HUES48 (cell line): ENCODE measurements at regions not wholly inside any gene's neighbourhood (a gene's known extent, or its start where the extent isn't known, plus 50 kb on each side); places are given as distances from the start of the nearest gene placed in this dataset.

Source experiments
- H3K27ac ChIP-seq: one replicate; pipeline ENCODE4 v1.7.0; 2013; ENCODE audit warnings: low read depth, low read length, inconsistent platforms
- H3K27me3 ChIP-seq: 2 replicates; pipeline ENCODE4 v1.6.1; 2013; ENCODE audit warnings: mild to moderate bottlenecking, low read length; ENCODE audit not compliant: control insufficient read depth, insufficient read depth
- H3K36me3 ChIP-seq: 2 replicates; pipeline ENCODE4 v1.6.1; 2013; ENCODE audit warnings: low read length; ENCODE audit not compliant: control insufficient read depth, insufficient read depth
- H3K4me1 ChIP-seq: 2 replicates; pipeline ENCODE4 v1.6.1; 2013; ENCODE audit warnings: mild to moderate bottlenecking, low read length; ENCODE audit not compliant: control insufficient read depth, insufficient read depth
- H3K4me3 ChIP-seq: 2 replicates; pipeline ENCODE4 v1.5.1; 2013; ENCODE audit warnings: mild to moderate bottlenecking, low read depth, low read length
- H3K9ac ChIP-seq: 2 replicates; pipeline ENCODE4 v1.6.1; 2013; ENCODE audit warnings: mild to moderate bottlenecking, low read depth, low read length, moderate library complexity
- H3K9me3 ChIP-seq: 2 replicates; pipeline ENCODE4 v1.6.1; 2013; ENCODE audit warnings: low read length; ENCODE audit not compliant: control insufficient read depth, insufficient read depth

- H3K4me3 ChIP-seq = no peak overlapping the region
- peaks cover 14% of the 10 kb centered on the region for H3K4me1 ChIP-seq
- H3K27me3 ChIP-seq = no peaks in the 10 kb centered on the region
- H3K9ac ChIP-seq = no peak overlapping the region
- no peak overlapping the region for H3K27ac ChIP-seq
- H3K9me3 ChIP-seq = no peaks in the 10 kb centered on the region
- no peaks in the 10 kb centered on the region for H3K36me3 ChIP-seq
Observed at GRCh38 chr4:128720270-128720669, 89.2 kb upstream of the JADE1 start.

- Histone ChIP-seq H3K9me3 (no peaks in the 10 kb centered on the region), H3K4me3 (no peak overlapping the region), H3K27me3 (no peaks in the 10 kb centered on the region), H3K9ac (no peak overlapping the region), H3K36me3 (no peaks in the 10 kb centered on the region), H3K27ac (no peak overlapping the region), H3K4me1 (peaks cover 11% of the 10 kb centered on the region)
Observed at GRCh38 chr4:128718768-128719167, 90.7 kb upstream of the JADE1 start.

GRCh38 chr4:128716338-128716737, 93.2 kb upstream of the JADE1 start:
- Histone ChIP-seq H3K9ac (no peak overlapping the region), H3K9me3 (no peaks in the 10 kb centered on the region), H3K27me3 (no peaks in the 10 kb centered on the region), H3K27ac (no peak overlapping the region), H3K36me3 (no peaks in the 10 kb centered on the region), H3K4me1 (peaks cover 10% of the 10 kb centered on the region), H3K4me3 (no peak overlapping the region)

GRCh38 chr4:128715616-128716015, 93.9 kb upstream of the JADE1 start:
- Histone ChIP-seq H3K4me3 (no peak overlapping the region), H3K4me1 (peaks cover 10% of the 10 kb centered on the region)

GRCh38 chr4:128711361-128711760, 98.1 kb upstream of the JADE1 start:
- no peaks in the 10 kb centered on the region for H3K27me3 ChIP-seq
- H3K36me3 ChIP-seq = no peaks in the 10 kb centered on the region
- H3K4me3 ChIP-seq = no peak overlapping the region
- no peak overlapping the region for H3K27ac ChIP-seq
- peaks cover 6% of the 10 kb centered on the region for H3K4me1 ChIP-seq
- no peak overlapping the region for H3K9ac ChIP-seq
- H3K9me3 ChIP-seq = no peaks in the 10 kb centered on the region

More at GRCh38 chr4:128715616-128716015, 93.9 kb upstream of the JADE1 start:
- Histone ChIP-seq H3K9me3 (no peaks in the 10 kb centered on the region), H3K27me3 (no peaks in the 10 kb centered on the region), H3K36me3 (no peaks in the 10 kb centered on the region), H3K27ac (no peak overlapping the region), H3K9ac (no peak overlapping the region)

- H3K9me3 ChIP-seq = no peaks in the 10 kb centered on the region
- H3K27ac ChIP-seq = no peak overlapping the region
- H3K36me3 ChIP-seq = no peaks in the 10 kb centered on the region
- no peaks in the 10 kb centered on the region for H3K27me3 ChIP-seq
- no peak overlapping the region for H3K9ac ChIP-seq
- H3K4me3 ChIP-seq = no peak overlapping the region
- peaks cover 6% of the 10 kb centered on the region for H3K4me1 ChIP-seq
Observed at GRCh38 chr4:128709268-128709667, 100.2 kb upstream of the JADE1 start.

- no peak overlapping the region for H3K4me3 ChIP-seq
- H3K4me1 ChIP-seq = peaks cover 1% of the 10 kb centered on the region; the same call in 1 of the 2 replicates
- no peaks in the 10 kb centered on the region for H3K27me3 ChIP-seq
- H3K36me3 ChIP-seq = no peaks in the 10 kb centered on the region
- no peak overlapping the region for H3K9ac ChIP-seq
- H3K27ac ChIP-seq = no peak overlapping the region
- no peaks in the 10 kb centered on the region for H3K9me3 ChIP-seq
Observed at GRCh38 chr4:128707864-128708263, 101.6 kb upstream of the JADE1 start.

GRCh38 chr4:128703948-128704347, 105.6 kb upstream of the JADE1 start:
- Histone ChIP-seq H3K4me1 (no peaks in the 10 kb centered on the region), H3K9me3 (no peaks in the 10 kb centered on the region), H3K4me3 (no peak overlapping the region), H3K9ac (no peak overlapping the region), H3K36me3 (no peaks in the 10 kb centered on the region), H3K27me3 (no peaks in the 10 kb centered on the region), H3K27ac (no peak overlapping the region)

- Histone ChIP-seq H3K27ac (no peak overlapping the region), H3K9me3 (no peaks in the 10 kb centered on the region), H3K4me1 (no peaks in the 10 kb centered on the region), H3K9ac (no peak overlapping the region), H3K4me3 (no peak overlapping the region), H3K27me3 (no peaks in the 10 kb centered on the region), H3K36me3 (no peaks in the 10 kb centered on the region)
Observed at GRCh38 chr4:128700659-128701350, 108.7 kb upstream of the JADE1 start.

GRCh38 chr4:128698386-128698785, 111.1 kb upstream of the JADE1 start:
- H3K4me1 ChIP-seq = no peaks in the 10 kb centered on the region
- H3K36me3 ChIP-seq = no peaks in the 10 kb centered on the region
- no peaks in the 10 kb centered on the region for H3K9me3 ChIP-seq
- H3K27ac ChIP-seq = no peak overlapping the region
- no peaks in the 10 kb centered on the region for H3K27me3 ChIP-seq
- no peak overlapping the region for H3K4me3 ChIP-seq
- no peak overlapping the region for H3K9ac ChIP-seq

- Histone ChIP-seq H3K27ac (no peak overlapping the region), H3K36me3 (no peaks in the 10 kb centered on the region), H3K9ac (no peak overlapping the region), H3K27me3 (no peaks in the 10 kb centered on the region), H3K4me3 (no peak overlapping the region), H3K4me1 (no peaks in the 10 kb centered on the region), H3K9me3 (no peaks in the 10 kb centered on the region)
Observed at GRCh38 chr4:128697323-128697722, 112.2 kb upstream of the JADE1 start.
